ENCODE measurements at regions not wholly inside any gene's neighbourhood (a gene's known extent, or its start where the extent isn't known, plus 50 kb on each side); places are given as distances from the start of the nearest gene placed in this dataset.

GRCh38 chr9:118156846-118157245, 452.6 kb downstream of the TLR4 start:
- Mint-ChIP-seq H3K4me3 (no peak overlapping the region), H3K27me3 (no peaks in the 10 kb centered on the region), H3K36me3 (no peaks in the 10 kb centered on the region), H3K4me1 (no peaks in the 10 kb centered on the region), H3K9me3 (no peaks in the 10 kb centered on the region), H3K27ac (no peak overlapping the region)
- H3K4me3 ChIP-seq (ENCODE audit: control insufficient read depth in 1 of 2, extremely low read depth in 1 of 2, low read length in 1 of 2), result no peak overlapping the region
- no peak overlapping the region for H3K27ac ChIP-seq (ENCODE audit: low read length)
- H3K36me3 ChIP-seq (ENCODE audit: control insufficient read depth in 2 of 2, extremely low read depth in 1 of 2, insufficient read depth in 1 of 2, low read length in 1 of 2), result no peaks in the 10 kb centered on the region
- H3K4me1 ChIP-seq (ENCODE audit: control insufficient read depth in 1 of 2, extremely low read depth in 1 of 2, insufficient read depth in 2 of 2, low read length in 2 of 2), result no peaks in the 10 kb centered on the region
- POLR2A ChIA-PET, result no interaction called here
- ATAC-seq (replicated peaks in 1 of 4) (no peak), DNase-seq (no peak)
- no peaks in the 10 kb centered on the region for H3K9me3 ChIP-seq
- CTCF ChIA-PET, result no interaction called here
- no peaks in the 10 kb centered on the region for H3K27me3 ChIP-seq (replicated peaks in 1 of 2; ENCODE audit: control insufficient read depth in 2 of 2, extremely low read depth in 1 of 2, insufficient read depth in 2 of 2, low read length in 1 of 2)
- no CpG with 5 or more reads among the region's 6 CpGs for WGBS (ENCODE audit: insufficient coverage)

DNA sequence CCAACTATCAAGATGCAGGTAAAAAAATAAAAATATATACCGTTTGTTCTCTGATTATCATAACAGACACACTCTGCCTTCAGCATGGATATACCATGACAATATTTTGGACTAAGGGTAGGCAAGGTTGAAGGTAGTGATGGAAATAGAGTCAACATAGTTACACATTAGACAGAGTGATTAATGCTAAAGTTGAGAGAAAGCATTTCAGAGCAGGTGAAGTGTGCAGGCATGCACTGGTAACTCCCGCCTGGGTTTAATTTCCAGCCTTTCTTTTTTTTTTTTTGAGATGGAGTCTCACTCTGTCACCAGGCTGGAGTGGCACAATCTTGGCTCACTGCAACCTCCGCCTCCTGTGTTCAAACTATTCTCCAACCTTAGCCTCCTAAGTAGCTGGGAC, 458.5 kb downstream of the TLR4 start:
- Mint-ChIP-seq H3K27me3 (peaks cover 0 to 3% of the 10 kb centered on the region in 2 donors), H3K4me1 (no peaks in the 10 kb centered on the region), H3K27ac (no peak overlapping the region), H3K36me3 (no peaks in the 10 kb centered on the region), H3K4me3 (no peak overlapping the region), H3K9me3 (peaks cover 0 to 4% (median 3%) of the 10 kb centered on the region in 3 donors)
- no peak overlapping the region for H3K27ac ChIP-seq (ENCODE audit: low read length)
- ATAC-seq (replicated peaks in 1 of 4), result no peak
- POLR2A ChIA-PET, result no interaction called here
- no peaks in the 10 kb centered on the region for H3K4me1 ChIP-seq (ENCODE audit: control insufficient read depth in 1 of 2, extremely low read depth in 1 of 2, insufficient read depth in 2 of 2, low read length in 2 of 2)
- CTCF ChIA-PET, result no interaction called here
- no peaks in the 10 kb centered on the region for H3K27me3 ChIP-seq (replicated peaks in 1 of 2; ENCODE audit: control insufficient read depth in 2 of 2, extremely low read depth in 1 of 2, insufficient read depth in 2 of 2, low read length in 1 of 2)
- H3K36me3 ChIP-seq (ENCODE audit: control insufficient read depth in 2 of 2, extremely low read depth in 1 of 2, insufficient read depth in 1 of 2, low read length in 1 of 2), result no peaks in the 10 kb centered on the region
- 88% methylated on average over 1 of the region's 3 CpGs for whole genome bisulfite sequencing (ENCODE audit: insufficient coverage)
- no peak overlapping the region for H3K4me3 ChIP-seq (ENCODE audit: control insufficient read depth in 1 of 2, extremely low read depth in 1 of 2, low read length in 1 of 2)
- DNase-seq, result no peak
- no peaks in the 10 kb centered on the region for H3K9me3 ChIP-seq

DNA sequence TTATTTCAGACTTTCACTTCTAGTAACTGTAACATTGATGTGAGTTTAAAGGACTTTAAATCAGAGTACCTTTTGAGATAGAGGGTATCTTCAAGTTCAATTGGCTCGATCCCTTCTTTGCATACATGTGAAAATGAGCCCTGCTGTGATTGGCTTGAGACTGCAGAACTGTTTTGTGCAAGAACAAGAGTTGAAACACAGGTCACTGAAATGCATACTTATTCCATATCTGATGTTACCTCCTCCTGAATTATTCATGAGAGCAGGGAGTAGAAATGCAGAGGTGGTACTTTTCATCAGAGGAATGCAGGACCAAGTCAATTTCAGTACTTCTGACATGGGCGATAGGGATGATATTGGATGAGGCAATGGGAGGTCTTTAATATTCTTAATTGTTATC, 459.5 kb downstream of the TLR4 start:
- no peak overlapping the region for H3K4me3 Mint-ChIP-seq
- H3K27ac Mint-ChIP-seq, result no peak overlapping the region
- no peaks in the 10 kb centered on the region for H3K27me3 ChIP-seq (replicated peaks in 1 of 2; ENCODE audit: control insufficient read depth in 2 of 2, extremely low read depth in 1 of 2, insufficient read depth in 2 of 2, low read length in 1 of 2)
- peaks cover 0 to 4% (median 3%) of the 10 kb centered on the region in 3 donors for H3K9me3 Mint-ChIP-seq
- no CpG with 5 or more reads among the region's 2 CpGs for WGBS (ENCODE audit: insufficient coverage)
- DNase-seq (no peak), ATAC-seq (replicated peaks in 1 of 4) (no peak)
- ChIA-PET POLR2A (no interaction called here), CTCF (no interaction called here)
- H3K9me3 ChIP-seq, result no peaks in the 10 kb centered on the region
- no peak overlapping the region for H3K27ac ChIP-seq (ENCODE audit: low read length)
- no peaks in the 10 kb centered on the region for H3K36me3 ChIP-seq (ENCODE audit: control insufficient read depth in 2 of 2, extremely low read depth in 1 of 2, insufficient read depth in 1 of 2, low read length in 1 of 2)
- no peaks in the 10 kb centered on the region for H3K4me1 ChIP-seq (ENCODE audit: control insufficient read depth in 1 of 2, extremely low read depth in 1 of 2, insufficient read depth in 2 of 2, low read length in 2 of 2)
- no peak overlapping the region for H3K4me3 ChIP-seq (ENCODE audit: control insufficient read depth in 1 of 2, extremely low read depth in 1 of 2, low read length in 1 of 2)
- peaks cover 0 to 3% of the 10 kb centered on the region in 2 donors for H3K27me3 Mint-ChIP-seq
- H3K36me3 Mint-ChIP-seq, result no peaks in the 10 kb centered on the region
- no peaks in the 10 kb centered on the region for H3K4me1 Mint-ChIP-seq

GRCh38 chr9:118165451-118165850, 461.2 kb downstream of the TLR4 start:
- H3K27ac Mint-ChIP-seq, result no peak overlapping the region
- no CpG with 5 or more reads among the region's 1 CpG for WGBS (ENCODE audit: insufficient coverage)
- H3K27me3 Mint-ChIP-seq, result peaks cover 0 to 4% of the 10 kb centered on the region in 2 donors
- H3K9me3 ChIP-seq, result no peaks in the 10 kb centered on the region
- POLR2A ChIA-PET, result interaction anchor here in 1 of 2 donors (0.7 kb wide), 1 partner anchor 1482 kb away, joined by 3 read pairs; no protein-coding TSS in a partner anchor
- ATAC-seq (replicated peaks in 1 of 4) (no peak), DNase-seq (no peak)
- no peak overlapping the region for H3K27ac ChIP-seq (ENCODE audit: low read length)
- CTCF ChIA-PET, result no interaction called here
- H3K4me1 Mint-ChIP-seq, result no peaks in the 10 kb centered on the region
- no peaks in the 10 kb centered on the region for H3K36me3 Mint-ChIP-seq
- H3K4me1 ChIP-seq (ENCODE audit: control insufficient read depth in 1 of 2, extremely low read depth in 1 of 2, insufficient read depth in 2 of 2, low read length in 2 of 2), result no peaks in the 10 kb centered on the region
- no peaks in the 10 kb centered on the region for H3K36me3 ChIP-seq (ENCODE audit: control insufficient read depth in 2 of 2, extremely low read depth in 1 of 2, insufficient read depth in 1 of 2, low read length in 1 of 2)
- no peaks in the 10 kb centered on the region for H3K27me3 ChIP-seq (replicated peaks in 1 of 2; ENCODE audit: control insufficient read depth in 2 of 2, extremely low read depth in 1 of 2, insufficient read depth in 2 of 2, low read length in 1 of 2)
- H3K9me3 Mint-ChIP-seq, result peaks cover 0 to 4% (median 3%) of the 10 kb centered on the region in 3 donors
- H3K4me3 Mint-ChIP-seq, result no peak overlapping the region
- H3K4me3 ChIP-seq (ENCODE audit: control insufficient read depth in 1 of 2, extremely low read depth in 1 of 2, low read length in 1 of 2), result no peak overlapping the region

- no peaks in the 10 kb centered on the region for H3K36me3 Mint-ChIP-seq
- Histone ChIP-seq H3K4me3 (ENCODE audit: control insufficient read depth in 1 of 2, extremely low read depth in 1 of 2, low read length in 1 of 2) (no peak overlapping the region), H3K36me3 (ENCODE audit: control insufficient read depth in 2 of 2, extremely low read depth in 1 of 2, insufficient read depth in 1 of 2, low read length in 1 of 2) (no peaks in the 10 kb centered on the region), H3K27ac (ENCODE audit: low read length) (no peak overlapping the region), H3K4me1 (ENCODE audit: control insufficient read depth in 1 of 2, extremely low read depth in 1 of 2, insufficient read depth in 2 of 2, low read length in 2 of 2) (no peaks in the 10 kb centered on the region), H3K9me3 (no peaks in the 10 kb centered on the region), H3K27me3 (replicated peaks in 1 of 2; ENCODE audit: control insufficient read depth in 2 of 2, extremely low read depth in 1 of 2, insufficient read depth in 2 of 2, low read length in 1 of 2) (no peaks in the 10 kb centered on the region)
- ChIA-PET POLR2A (no interaction called here), CTCF (interaction anchor here in 1 of 2 donors (0.6 kb wide), 1 partner anchor 432 kb away, joined by 3 read pairs; no protein-coding TSS in a partner anchor)
- no CpG with 5 or more reads among the region's 6 CpGs for WGBS (ENCODE audit: insufficient coverage)
- no peak overlapping the region for H3K27ac Mint-ChIP-seq
- H3K9me3 Mint-ChIP-seq, result peaks cover 0 to 5% (median 2%) of the 10 kb centered on the region in 3 donors
- H3K27me3 Mint-ChIP-seq, result peaks cover 0 to 3% of the 10 kb centered on the region in 2 donors
- no peak overlapping the region for H3K4me3 Mint-ChIP-seq
- DNase-seq, result no peak
- no peak for ATAC-seq (replicated peaks in 1 of 4)
- H3K4me1 Mint-ChIP-seq, result no peaks in the 10 kb centered on the region
Observed at GRCh38 chr9:118170032-118170955, 466.1 kb downstream of the TLR4 start.

GRCh38 chr9:118177241-118177640, 473.0 kb downstream of the TLR4 start:
- no peak overlapping the region for H3K4me3 ChIP-seq (ENCODE audit: control insufficient read depth in 1 of 2, extremely low read depth in 1 of 2, low read length in 1 of 2)
- DNase-seq, result no peak
- Mint-ChIP-seq H3K4me3 (no peak overlapping the region), H3K27ac (no peak overlapping the region), H3K27me3 (no peaks in the 10 kb centered on the region), H3K36me3 (no peaks in the 10 kb centered on the region), H3K9me3 (peaks cover 3 to 6% (median 5%) of the 10 kb centered on the region in 3 donors), H3K4me1 (no peaks in the 10 kb centered on the region)
- ChIA-PET POLR2A (no interaction called here), CTCF (no interaction called here)
- H3K36me3 ChIP-seq (ENCODE audit: control insufficient read depth in 2 of 2, extremely low read depth in 1 of 2, insufficient read depth in 1 of 2, low read length in 1 of 2), result no peaks in the 10 kb centered on the region
- H3K4me1 ChIP-seq (ENCODE audit: control insufficient read depth in 1 of 2, extremely low read depth in 1 of 2, insufficient read depth in 2 of 2, low read length in 2 of 2), result no peaks in the 10 kb centered on the region
- no peak for ATAC-seq (replicated peaks in 1 of 4)
- H3K27me3 ChIP-seq (replicated peaks in 1 of 2; ENCODE audit: control insufficient read depth in 2 of 2, extremely low read depth in 1 of 2, insufficient read depth in 2 of 2, low read length in 1 of 2), result no peaks in the 10 kb centered on the region
- no peaks in the 10 kb centered on the region for H3K9me3 ChIP-seq
- H3K27ac ChIP-seq (ENCODE audit: low read length), result no peak overlapping the region

Data from T-cell (primary cell).